GM12864 (cell line): ENCODE measurements at regions not wholly inside any gene's neighbourhood (a gene's known extent, or its start where the extent isn't known, plus 50 kb on each side); places are given as distances from the start of the nearest gene placed in this dataset.
"Not testable (repeated sequence)": the region's sequence is repeated elsewhere in the genome, so short reads cannot be mapped to it uniquely, and the experiment has no call there.

Source experiments
- DNase-seq: peaks from one replicate; pipeline ENCODE4 v3.0.0-alpha.2; 2011; ENCODE audit warnings: low read depth
- H3K4me3 ChIP-seq: 2 replicates; pipeline ENCODE4 v1.5.1; 2011; ENCODE audit warnings: mild to moderate bottlenecking, low read depth, low read length, control low read depth
- CTCF ChIP-seq: IDR thresholded peaks from 2 replicates; pipeline ENCODE4 v1.5.1; 2011; ENCODE audit warnings: low read depth, mild to moderate bottlenecking, moderate library complexity, low read length, control low read depth, inconsistent platforms; ENCODE audit errors: missing control alignments

- no peak for DNase-seq
- TF ChIP-seq CTCF = no peak
- no peak overlapping the region for H3K4me3 ChIP-seq
These were observed 203.1 kb upstream of the ARRDC3 start for GRCh38 chr5:91586232-91586631.

GRCh38 chr5:91584352-91584751, 201.2 kb upstream of the ARRDC3 start:
- TF ChIP-seq CTCF = no peak
- no peak for DNase-seq
- no peak overlapping the region for H3K4me3 ChIP-seq

- not testable (repeated sequence) for H3K4me3 ChIP-seq, DNase-seq
These were observed 182.9 kb upstream of the ARRDC3 start for GRCh38 chr5:91566012-91566411.

- H3K4me3 ChIP-seq = no peak overlapping the region
- no peak for TF ChIP-seq CTCF
- DNase-seq = no peak
These were observed 179.8 kb upstream of the ARRDC3 start for GRCh38 chr5:91562922-91563321.

- no peak for DNase-seq
- no peak for TF ChIP-seq CTCF
These were observed 158.6 kb upstream of the ARRDC3 start for GRCh38 chr5:91541696-91542095.

GRCh38 chr5:91538179-91538578, 155.1 kb upstream of the ARRDC3 start:
- H3K4me3 ChIP-seq = no peak overlapping the region
- no peak for TF ChIP-seq CTCF
- DNase-seq = no peak

More at GRCh38 chr5:91541696-91542095, 158.6 kb upstream of the ARRDC3 start:
- H3K4me3 ChIP-seq = no peak overlapping the region

- TF ChIP-seq CTCF = no peak
- no peak for DNase-seq
- H3K4me3 ChIP-seq = no peak overlapping the region
These were observed 152.4 kb upstream of the ARRDC3 start for GRCh38 chr5:91535499-91535898.

- TF ChIP-seq CTCF = no peak
- no peak overlapping the region for H3K4me3 ChIP-seq
- DNase-seq = no peak
These were observed 151.2 kb upstream of the ARRDC3 start for GRCh38 chr5:91534332-91534731.
